Neuronal stem cell (in vitro differentiated cells): ENCODE measurements at regions not wholly inside any gene's neighbourhood (a gene's known extent, or its start where the extent isn't known, plus 50 kb on each side); places are given as distances from the start of the nearest gene placed in this dataset.

Experiments used
- DNase-seq: peaks from one replicate; pipeline ENCODE4 v3.0.0-alpha.2; 2013; ENCODE audit warnings: low spot score
- H2AFZ ChIP-seq: one replicate; pipeline ENCODE4 v1.6.1; 2013; ENCODE audit warnings: mild to moderate bottlenecking, low read length, inconsistent platforms
- H2AK5ac ChIP-seq: 2 replicates; pipeline ENCODE4 v1.6.1; 2013; ENCODE audit warnings: low read depth, mild to moderate bottlenecking, inconsistent platforms, low read length, moderate library complexity, mixed read lengths
- H2BK120ac ChIP-seq: 2 replicates; pipeline ENCODE4 v1.6.1; 2013; ENCODE audit warnings: low read depth, mild to moderate bottlenecking, inconsistent platforms, low read length, moderate library complexity, mixed read lengths
- H2BK12ac ChIP-seq: one replicate; pipeline ENCODE4 v1.6.1; 2013; ENCODE audit warnings: low read length, inconsistent platforms
- H2BK15ac ChIP-seq: 2 replicates; pipeline ENCODE4 v1.6.1; 2013; ENCODE audit warnings: mild to moderate bottlenecking, low read length, inconsistent platforms, mixed read lengths
- H2BK5ac ChIP-seq: one replicate; pipeline ENCODE4 v1.6.1; 2013; ENCODE audit warnings: inconsistent platforms, mild to moderate bottlenecking, low read length, moderate library complexity
- H3K14ac ChIP-seq: one replicate; pipeline ENCODE4 v1.6.1; 2013; ENCODE audit warnings: low read length, inconsistent platforms
- H3K18ac ChIP-seq: 2 replicates; pipeline ENCODE4 v1.6.1; 2013; ENCODE audit warnings: low read length, inconsistent platforms
- H3K23ac ChIP-seq: 2 replicates; pipeline ENCODE4 v1.6.1; 2013; ENCODE audit warnings: low read depth, mild to moderate bottlenecking, mixed read lengths, low read length, inconsistent platforms; ENCODE audit not compliant: poor library complexity
- H3K27ac ChIP-seq: replicated peaks from 3 replicates; pipeline ENCODE4 v1.5.1; 2013; ENCODE audit warnings: low read length, inconsistent platforms
- H3K27me3 ChIP-seq, 3 experiments: 2 replicates each; pipeline ENCODE4 v1.6.1; 2013; ENCODE audit warnings: low read length in 3 of 3, mild to moderate bottlenecking in 2 of 3, inconsistent platforms in 1 of 3, low read depth in 1 of 3, mixed read lengths in 1 of 3, moderate library complexity in 1 of 3; ENCODE audit not compliant: control insufficient read depth in 3 of 3, insufficient read depth in 3 of 3
- H3K36me3 ChIP-seq, 2 donors: replicated peaks in 1 of 2; 2 replicates each; pipeline ENCODE4 v1.6.1; 2013; ENCODE audit warnings: low read length in 2 of 2; ENCODE audit not compliant: control insufficient read depth in 2 of 2, insufficient read depth in 2 of 2
- H3K4ac ChIP-seq: 2 replicates; pipeline ENCODE4 v1.6.1; 2013; ENCODE audit warnings: inconsistent platforms, mild to moderate bottlenecking, low read length, moderate library complexity
- H3K4me1 ChIP-seq, 2 donors: 1 replicate in 1 of 2; 2 replicates in 1 of 2; pipeline ENCODE4 v1.6.1; 2013; ENCODE audit warnings: low read length in 2 of 2, low read depth in 1 of 2; ENCODE audit not compliant: control insufficient read depth in 2 of 2, insufficient read depth in 1 of 2
- H3K4me2 ChIP-seq: one replicate; pipeline ENCODE4 v1.6.1; 2013; ENCODE audit warnings: mild to moderate bottlenecking, low read length, inconsistent platforms; ENCODE audit not compliant: insufficient read depth, poor library complexity, severe bottlenecking
- H3K4me3 ChIP-seq, 2 donors: 2 replicates each; pipeline ENCODE4 v1.5.1; 2013; ENCODE audit warnings: low read length in 2 of 2, mild to moderate bottlenecking in 2 of 2, inconsistent platforms in 1 of 2, moderate library complexity in 1 of 2
- H3K79me1 ChIP-seq: one replicate; pipeline ENCODE4 v1.6.1; 2013; ENCODE audit warnings: low read depth, mild to moderate bottlenecking, inconsistent platforms, low read length, moderate library complexity
- H3K9ac ChIP-seq: one replicate; pipeline ENCODE4 v1.6.1; 2013; ENCODE audit warnings: mild to moderate bottlenecking, low read depth, low read length, inconsistent platforms; ENCODE audit not compliant: poor library complexity
- H3K9me3 ChIP-seq, 2 donors: replicated peaks in 1 of 2; 2 replicates each; pipeline versions ENCODE3 to v1.6.1; 2013; ENCODE audit warnings: low read length in 2 of 2, mild to moderate bottlenecking in 2 of 2, inconsistent platforms in 1 of 2, low read depth in 1 of 2, mixed read lengths in 1 of 2, moderate library complexity in 1 of 2; ENCODE audit not compliant: control insufficient read depth in 2 of 2, insufficient read depth in 1 of 2
- H4K8ac ChIP-seq: one replicate; pipeline ENCODE4 v1.6.1; 2013; ENCODE audit warnings: low read depth, mild to moderate bottlenecking, inconsistent platforms, low read length, moderate library complexity
- H4K91ac ChIP-seq: one replicate; pipeline ENCODE4 v1.6.1; 2013; ENCODE audit warnings: low read length, low read depth, mild to moderate bottlenecking, inconsistent platforms; ENCODE audit not compliant: poor library complexity
- WGBS, 2 donors: extraction: QIAGEN DNeasy Blood & Tissue Kit; methylation state at CpG; one replicate each; pipeline ENCODE4 v1.1.7; 2013; ENCODE audit warnings: missing lambda C conversion rate in 2 of 2, mixed read lengths in 1 of 2; ENCODE audit not compliant: insufficient read length in 2 of 2, insufficient replicate concordance in 1 of 2; ENCODE audit errors: extremely low coverage in 2 of 2; 5-methylcytosine and 5-hydroxymethylcytosine counted together

DNA sequence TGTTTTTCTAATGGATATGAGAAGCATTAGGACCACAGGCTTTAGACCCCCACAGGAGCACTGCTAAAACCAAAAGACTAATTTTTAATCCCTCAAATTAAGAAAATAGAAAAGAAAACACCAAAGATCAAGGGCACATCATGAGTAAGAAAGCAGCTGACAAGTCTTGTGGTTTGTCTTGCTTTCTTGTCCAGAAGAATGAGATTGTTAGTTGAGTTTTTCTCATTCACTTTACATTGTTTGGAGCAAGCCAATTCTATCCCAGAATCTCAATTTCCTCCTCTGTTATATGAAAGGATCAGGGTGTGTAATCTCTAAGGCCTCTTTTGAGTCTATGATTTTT is 899.0 kb downstream of the KCNJ2 start:
- no peak overlapping the region for H3K9ac ChIP-seq
- H3K18ac ChIP-seq: no peak overlapping the region
- H2BK120ac ChIP-seq: no peak overlapping the region
- no peak overlapping the region for H3K4me2 ChIP-seq
- H3K27me3 ChIP-seq: no peaks in the 10 kb centered on the region
- H2BK5ac ChIP-seq: no peak overlapping the region
- H3K4ac ChIP-seq: no peak overlapping the region
- H2BK12ac ChIP-seq: no peak overlapping the region
- H4K91ac ChIP-seq: no peak overlapping the region
- no peak overlapping the region for H3K23ac ChIP-seq
- H4K8ac ChIP-seq: no peak overlapping the region
- no peak overlapping the region for H3K27ac ChIP-seq
- no peaks in the 10 kb centered on the region for H3K36me3 ChIP-seq
- no peak overlapping the region for H3K4me3 ChIP-seq
- no peaks in the 10 kb centered on the region for H3K79me1 ChIP-seq
- DNase-seq: no peak
- H3K9me3 ChIP-seq: no peaks in the 10 kb centered on the region
- H2AK5ac ChIP-seq: no peak overlapping the region
- H3K14ac ChIP-seq: no peak overlapping the region
- no peaks in the 10 kb centered on the region for H3K4me1 ChIP-seq
- H2BK15ac ChIP-seq: no peak overlapping the region
- no peak overlapping the region for H2AFZ ChIP-seq

DNA sequence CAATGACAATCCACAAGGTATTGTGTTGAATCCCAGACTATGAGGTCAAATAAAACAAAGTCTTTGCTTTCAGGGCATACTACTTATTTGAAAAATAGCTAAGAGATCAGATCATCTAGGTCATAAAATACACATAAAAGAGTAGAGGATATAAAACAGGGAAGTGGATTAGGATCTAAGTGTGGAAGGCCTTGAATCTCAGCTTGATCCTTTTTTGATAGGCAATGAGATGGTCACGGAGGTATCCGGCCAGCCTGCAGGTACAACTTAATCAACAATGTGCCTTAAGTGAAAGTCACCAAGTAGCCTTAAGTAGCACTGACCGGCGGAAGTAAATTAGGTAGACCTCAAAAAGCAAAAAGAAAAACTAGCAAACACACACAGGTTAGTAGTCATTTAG is 901.7 kb downstream of the KCNJ2 start:
- Histone ChIP-seq H3K18ac (no peak overlapping the region), H3K9me3 (no peaks in the 10 kb centered on the region), H3K4me2 (no peak overlapping the region), H2BK120ac (no peak overlapping the region), H4K8ac (no peak overlapping the region), H3K23ac (no peak overlapping the region), H2AFZ (no peak overlapping the region), H3K4ac (no peak overlapping the region), H3K27me3 (no peaks in the 10 kb centered on the region), H3K14ac (no peak overlapping the region), H3K4me3 (no peak overlapping the region), H3K4me1 (no peaks in the 10 kb centered on the region), H2BK5ac (no peak overlapping the region), H3K36me3 (no peaks in the 10 kb centered on the region), H2BK12ac (no peak overlapping the region), H4K91ac (no peak overlapping the region), H3K27ac (no peak overlapping the region), H2AK5ac (no peak overlapping the region), H3K79me1 (no peaks in the 10 kb centered on the region), H3K9ac (no peak overlapping the region), H2BK15ac (no peak overlapping the region)
- DNase-seq: no peak
- WGBS, 2 donors: no CpG with 5 or more reads among the region's 4 CpGs

DNA sequence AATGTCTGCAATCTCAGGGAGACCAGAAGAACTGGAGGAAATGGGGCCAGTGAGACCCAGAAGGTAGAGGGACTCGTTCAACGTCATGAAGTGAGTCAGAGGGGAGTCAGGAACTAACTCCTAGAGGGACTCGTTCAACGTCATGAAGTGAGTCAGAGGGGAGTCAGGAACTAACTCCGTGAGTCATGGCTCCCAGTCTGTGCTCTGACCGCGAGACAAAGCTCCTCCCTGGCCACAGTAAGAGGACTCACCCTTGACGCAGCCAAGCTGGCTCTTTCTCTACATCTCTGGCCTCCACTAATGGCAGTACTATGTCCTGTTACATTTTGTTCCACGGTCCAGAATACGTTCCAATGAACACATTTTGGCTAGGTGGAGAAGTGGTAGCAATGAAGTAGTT is 902.5 kb downstream of the KCNJ2 start:
- Histone ChIP-seq H3K4me3 (no peak overlapping the region), H3K23ac (no peak overlapping the region), H3K9me3 (no peaks in the 10 kb centered on the region), H4K91ac (no peak overlapping the region), H2BK5ac (no peak overlapping the region), H3K27ac (no peak overlapping the region), H3K4me2 (no peak overlapping the region), H3K9ac (no peak overlapping the region), H3K4ac (no peak overlapping the region), H2BK15ac (no peak overlapping the region), H2BK120ac (no peak overlapping the region), H3K27me3 (no peaks in the 10 kb centered on the region), H3K4me1 (no peaks in the 10 kb centered on the region), H3K14ac (no peak overlapping the region), H2BK12ac (no peak overlapping the region), H4K8ac (no peak overlapping the region), H3K36me3 (no peaks in the 10 kb centered on the region), H3K18ac (no peak overlapping the region), H2AFZ (no peak overlapping the region), H2AK5ac (no peak overlapping the region), H3K79me1 (no peaks in the 10 kb centered on the region)
- DNase-seq: no peak
- WGBS, 2 donors: no CpG with 5 or more reads among the region's 10 CpGs

DNA sequence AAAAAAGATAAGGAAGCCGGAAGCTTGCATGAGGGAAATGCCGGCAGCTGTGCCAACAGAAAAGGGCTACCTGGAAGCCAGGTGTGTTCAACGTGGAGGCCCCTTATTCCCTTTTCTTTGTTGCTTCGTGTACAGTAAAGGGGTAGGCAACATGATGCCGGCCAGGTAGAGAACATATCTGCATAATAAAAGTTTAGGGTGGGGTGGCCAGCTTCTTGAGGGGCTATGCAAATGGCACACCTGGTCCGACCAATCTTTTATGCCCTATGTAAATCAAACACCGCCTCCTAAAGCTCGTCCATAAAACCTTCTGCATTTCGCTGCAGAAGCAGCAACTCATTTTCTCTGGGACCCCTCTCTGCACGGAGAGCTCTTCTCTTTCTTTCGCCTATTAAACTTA is 911.6 kb downstream of the KCNJ2 start:
- Histone ChIP-seq H2BK12ac (no peak overlapping the region), H2AFZ (no peak overlapping the region), H3K4me3 (no peak overlapping the region), H3K14ac (no peak overlapping the region), H3K36me3 (no peaks in the 10 kb centered on the region), H2BK15ac (no peak overlapping the region), H3K4ac (no peak overlapping the region), H4K8ac (no peak overlapping the region), H3K23ac (no peak overlapping the region), H3K4me2 (no peak overlapping the region), H2BK120ac (no peak overlapping the region), H3K4me1 (no peaks in the 10 kb centered on the region), H3K9me3 (no peaks in the 10 kb centered on the region), H3K27ac (no peak overlapping the region), H3K79me1 (no peaks in the 10 kb centered on the region), H2AK5ac (no peak overlapping the region), H3K18ac (no peak overlapping the region), H2BK5ac (no peak overlapping the region), H3K27me3 (no peaks in the 10 kb centered on the region), H4K91ac (no peak overlapping the region), H3K9ac (no peak overlapping the region)
- WGBS, 2 donors: no CpG with 5 or more reads among the region's 11 CpGs
- DNase-seq: no peak
